Osteoblast (primary cell): ENCODE measurements at regions not wholly inside any gene's neighbourhood (a gene's known extent, or its start where the extent isn't known, plus 50 kb on each side); places are given as distances from the start of the nearest gene placed in this dataset.
"Not testable (repeated sequence)": the region's sequence is repeated elsewhere in the genome, so short reads cannot be mapped to it uniquely, and the experiment has no call there.

Source experiments
- DNase-seq: peaks from one replicate; pipeline ENCODE4 v3.0.0; 2011; ENCODE audit warnings: low spot score, mixed read lengths; ENCODE audit not compliant: insufficient read length; ENCODE audit errors: missing footprints
- H2AFZ ChIP-seq: 2 replicates; pipeline ENCODE4 v1.6.0; 2011; ENCODE audit warnings: mild to moderate bottlenecking, low read length
- H3K27ac ChIP-seq: 2 replicates; pipeline ENCODE4 v1.5.1; 2011; ENCODE audit warnings: mild to moderate bottlenecking, low read depth, low read length, moderate library complexity
- H3K27me3 ChIP-seq: 2 replicates; pipeline ENCODE4 v1.6.0; 2012; ENCODE audit warnings: mild to moderate bottlenecking, control low read depth, inconsistent platforms, low read length, moderate library complexity; ENCODE audit not compliant: insufficient read depth
- H3K36me3 ChIP-seq: 2 replicates; pipeline ENCODE4 v1.5.1; 2011; ENCODE audit warnings: mild to moderate bottlenecking, low read length, control low read depth, moderate library complexity; ENCODE audit not compliant: insufficient read depth
- H3K4me1 ChIP-seq: 2 replicates; pipeline ENCODE4 v1.5.1; 2011; ENCODE audit warnings: mild to moderate bottlenecking, low read length, control low read depth, moderate library complexity; ENCODE audit not compliant: insufficient read depth
- H3K4me2 ChIP-seq: 2 replicates; pipeline ENCODE4 v1.6.0; 2011; ENCODE audit warnings: mild to moderate bottlenecking, low read length; ENCODE audit not compliant: insufficient read depth
- H3K4me3 ChIP-seq: fragments of 200-600 bp; sonication (generic); 3 replicates; pipeline ENCODE4 v1.5.1; 2012; ENCODE audit warnings: mild to moderate bottlenecking, low read length, inconsistent platforms; ENCODE audit not compliant: insufficient read depth
- H3K79me2 ChIP-seq: 2 replicates; pipeline ENCODE4 v1.6.0; 2012; ENCODE audit warnings: mild to moderate bottlenecking, low read length, control low read depth, inconsistent platforms; ENCODE audit not compliant: insufficient read depth
- H3K9me3 ChIP-seq: 2 replicates; pipeline ENCODE4 v1.5.1; 2011; ENCODE audit warnings: low read depth, low read length, control low read depth
- H4K20me1 ChIP-seq: 2 replicates; pipeline ENCODE4 v1.6.0; 2012; ENCODE audit warnings: mild to moderate bottlenecking, low read length, control low read depth; ENCODE audit not compliant: insufficient read depth
- CTCF ChIP-seq: IDR thresholded peaks from 2 replicates; pipeline ENCODE4 v1.5.1; 2011; ENCODE audit warnings: mild to moderate bottlenecking, low read depth, low read length, moderate library complexity; ENCODE audit errors: extremely low read depth

- Histone ChIP-seq H3K9me3 (no peaks in the 10 kb centered on the region), H3K79me2 (no peaks in the 10 kb centered on the region), H4K20me1 (no peaks in the 10 kb centered on the region), H3K4me3 (no peak overlapping the region), H3K4me2 (no peak overlapping the region), H3K27ac (no peak overlapping the region), H3K27me3 (peaks cover 3% of the 10 kb centered on the region), H3K36me3 (no peaks in the 10 kb centered on the region), H3K4me1 (no peaks in the 10 kb centered on the region), H2AFZ (no peak overlapping the region)
- no peak for TF ChIP-seq CTCF
- no peak for DNase-seq
Measured at GRCh38 chr5:9733486-9733885, 103.3 kb upstream of the TAS2R1 start.

- Histone ChIP-seq H3K27me3 (no peaks in the 10 kb centered on the region), H3K9me3 (no peaks in the 10 kb centered on the region), H3K27ac (no peak overlapping the region), H3K4me2 (no peak overlapping the region), H3K4me3 (no peak overlapping the region), H3K4me1 (no peaks in the 10 kb centered on the region), H3K79me2 (no peaks in the 10 kb centered on the region), H4K20me1 (no peaks in the 10 kb centered on the region), H2AFZ (no peak overlapping the region), H3K36me3 (no peaks in the 10 kb centered on the region)
- DNase-seq, result no peak
- TF ChIP-seq CTCF, result no peak
Measured at GRCh38 chr5:9731159-9731558, 101.0 kb upstream of the TAS2R1 start.

GRCh38 chr5:9728261-9728660 is 98.1 kb upstream of the TAS2R1 start:
- Histone ChIP-seq H3K9me3 (no peaks in the 10 kb centered on the region), H3K4me1 (no peaks in the 10 kb centered on the region), H3K4me2 (no peak overlapping the region), H3K79me2 (no peaks in the 10 kb centered on the region), H3K36me3 (no peaks in the 10 kb centered on the region), H3K4me3 (no peak overlapping the region), H2AFZ (no peak overlapping the region), H3K27me3 (no peaks in the 10 kb centered on the region), H3K27ac (no peak overlapping the region), H4K20me1 (no peaks in the 10 kb centered on the region)
- DNase-seq, result peak; percentile 43
- TF ChIP-seq CTCF, result no peak

GRCh38 chr5:9726931-9727330 is 96.8 kb upstream of the TAS2R1 start:
- Histone ChIP-seq H3K4me3 (no peak overlapping the region), H3K4me1 (no peaks in the 10 kb centered on the region), H3K27me3 (no peaks in the 10 kb centered on the region), H3K27ac (no peak overlapping the region), H2AFZ (no peak overlapping the region), H3K9me3 (no peaks in the 10 kb centered on the region), H3K79me2 (no peaks in the 10 kb centered on the region), H3K36me3 (no peaks in the 10 kb centered on the region), H4K20me1 (no peaks in the 10 kb centered on the region), H3K4me2 (no peak overlapping the region)
- DNase-seq, result no peak
- TF ChIP-seq CTCF, result no peak

- H2AFZ ChIP-seq, H3K4me2 ChIP-seq: not testable (repeated sequence)
Measured at GRCh38 chr5:9725265-9725664, 95.1 kb upstream of the TAS2R1 start.

More at GRCh38 chr5:9725265-9725664, 95.1 kb upstream of the TAS2R1 start:
- not testable (repeated sequence) for H3K27me3 ChIP-seq, H3K27ac ChIP-seq, DNase-seq, H3K9me3 ChIP-seq, H4K20me1 ChIP-seq, H3K4me1 ChIP-seq, H3K36me3 ChIP-seq, H3K79me2 ChIP-seq, H3K4me3 ChIP-seq
